OCI-LY7 (cell line): ENCODE measurements at regions not wholly inside any gene's neighbourhood (a gene's known extent, or its start where the extent isn't known, plus 50 kb on each side); places are given as distances from the start of the nearest gene placed in this dataset.

Experiments used
- BruUV-seq: library from RNA; stranded (reverse); fragments of 400-500 nt; replicated peaks from 2 replicates; lab custom pipeline; 2021; lab: Mats Ljungman, UMichigan
- CTCF ChIA-PET: fragments of 300-600 bp; sonication (Branson Sonifier 250); formaldehyde crosslinking; loops from one replicate; lab custom pipeline; 2022; ENCODE audit warnings: antibody characterized with exemption; ENCODE audit not compliant: unreplicated experiment; lab: Charles Lee
- POLR2A ChIA-PET: fragments of 300-600 bp; sonication (Branson Sonifier 250); formaldehyde crosslinking; loops from one replicate; lab custom pipeline; 2022; ENCODE audit warnings: antibody characterized with exemption; lab: Charles Lee
- DNase-seq: peaks from one replicate; pipeline ENCODE4 v3.0.0-alpha.2; 2015; ENCODE audit warnings: low spot score
- H2AFZ ChIP-seq: fragments of 200-600 bp; sonication (generic), shearing (Covaris generic); 2 replicates; pipeline ENCODE4 v1.6.1; 2014; ENCODE audit warnings: mild to moderate bottlenecking, antibody characterized with exemption, low read length, moderate library complexity
- H3K27ac ChIP-seq: fragments of 200-600 bp; sonication (generic); 2 replicates; pipeline ENCODE4 v1.5.1; 2014; ENCODE audit warnings: mixed run types, low read depth, mild to moderate bottlenecking, moderate library complexity, low read length, inconsistent platforms; ENCODE audit not compliant: poor library complexity, severe bottlenecking
- H3K36me3 ChIP-seq: fragments of 200-600 bp; sonication (generic); 2 replicates; pipeline ENCODE4 v1.6.1; 2014; ENCODE audit warnings: mild to moderate bottlenecking, antibody characterized with exemption, low read length, moderate library complexity, mixed read lengths; ENCODE audit not compliant: insufficient read depth
- H3K4me1 ChIP-seq: fragments of 200-600 bp; sonication (generic); 2 replicates; pipeline ENCODE4 v1.5.1; 2014; ENCODE audit warnings: mild to moderate bottlenecking, low read length; ENCODE audit not compliant: insufficient read depth, poor library complexity, severe bottlenecking
- H3K4me2 ChIP-seq: fragments of 200-600 bp; sonication (generic); 2 replicates; pipeline ENCODE4 v1.6.1; 2014; ENCODE audit warnings: mild to moderate bottlenecking, low read length
- H3K4me3 ChIP-seq: fragments of 200-600 bp; sonication (generic); 2 replicates; pipeline ENCODE4 v1.5.1; 2014; ENCODE audit warnings: mild to moderate bottlenecking, low read depth, low read length; ENCODE audit not compliant: poor library complexity, severe bottlenecking
- H3K79me2 ChIP-seq: fragments of 200-600 bp; sonication (generic); 2 replicates; pipeline ENCODE4 v1.6.1; 2016; ENCODE audit warnings: low read depth, mild to moderate bottlenecking, low read length, moderate library complexity, mixed read lengths; ENCODE audit not compliant: insufficient read depth
- H3K9me2 ChIP-seq: fragments of 200-600 bp; sonication (generic); 2 replicates; pipeline ENCODE4 v1.6.1; 2016; ENCODE audit warnings: mild to moderate bottlenecking, low read length, mixed read lengths; ENCODE audit not compliant: insufficient read depth
- H3K9me3 ChIP-seq: fragments of 200-600 bp; sonication (generic); 2 replicates; pipeline ENCODE4 v1.6.1; 2014; ENCODE audit warnings: mild to moderate bottlenecking, mixed run types, low read length, mixed read lengths
- H4K20me1 ChIP-seq: fragments of 200-600 bp; sonication (generic); 2 replicates; pipeline ENCODE4 v1.6.1; 2014; ENCODE audit warnings: mild to moderate bottlenecking, antibody characterized with exemption, low read length, moderate library complexity, mixed read lengths; ENCODE audit not compliant: insufficient read depth
- CTCF ChIP-seq: fragments of 200-600 bp; sonication (generic); conservative IDR thresholded peaks from 2 replicates; pipeline ENCODE4 v1.5.1; 2014; ENCODE audit warnings: mild to moderate bottlenecking, antibody characterized with exemption, low read length, moderate library complexity, mixed read lengths
- EZH2phosphoT487 ChIP-seq: fragments of 200-600 bp; sonication (generic); IDR thresholded peaks from 2 replicates; pipeline ENCODE4 v1.6.1; 2018; ENCODE audit warnings: low read depth, borderline replicate concordance, mild to moderate bottlenecking, mixed run types, antibody characterized with exemption, low read length, moderate library complexity, mixed read lengths
- intact Hi-C: fragments of 100-400 bp; cut with micrococcal nuclease; formaldehyde crosslinking; loops from one replicate; pipeline ENCODE4 v1.10.0; 2022; ENCODE audit not compliant: unreplicated experiment

DNA sequence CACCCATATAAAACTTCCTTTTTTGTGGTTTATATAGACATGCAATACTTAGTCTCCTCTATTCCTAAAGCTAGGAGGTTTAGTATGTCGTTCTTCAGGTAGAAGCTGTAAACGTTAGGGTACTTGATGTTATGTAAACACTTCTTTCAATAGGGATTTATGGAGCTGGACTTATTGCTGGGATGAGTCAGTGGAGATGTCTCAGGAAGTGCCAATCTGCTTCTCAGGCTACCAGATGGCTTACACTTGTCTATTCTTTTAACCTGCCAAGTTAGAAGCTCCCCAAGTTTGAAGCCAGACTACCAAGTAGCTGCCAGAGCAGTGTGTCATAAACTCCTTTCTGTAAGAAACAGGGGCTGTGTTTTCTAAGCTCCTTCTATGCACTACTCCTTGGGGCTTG lies 756.5 kb upstream of the LRRTM1 start:
- intact Hi-C loops, result no loop called here
- BruUV-seq, result no TSS peak
- DNase-seq, result no peak
- Histone ChIP-seq H3K4me3 (no peak overlapping the region), H2AFZ (no peak overlapping the region), H3K27ac (no peak overlapping the region), H3K79me2 (no peaks in the 10 kb centered on the region), H4K20me1 (no peaks in the 10 kb centered on the region), H3K4me1 (no peaks in the 10 kb centered on the region), H3K36me3 (no peaks in the 10 kb centered on the region), H3K9me3 (0 out of 2 replicates have a peak, but pooled peaks cover 3% of the 10 kb centered on the region), H3K4me2 (no peak overlapping the region), H3K9me2 (no peaks in the 10 kb centered on the region)
- ChIA-PET POLR2A (interaction anchor here (0.6 kb wide), 1 partner anchor 111 kb away, joined by 3 read pairs; no protein-coding TSS in a partner anchor), CTCF (no interaction called here)
- TF ChIP-seq CTCF (no peak), EZH2phosphoT487 (no peak)

- H3K79me2 ChIP-seq, result no peaks in the 10 kb centered on the region
- no peak overlapping the region for H2AFZ ChIP-seq
- DNase-seq, result no peak
- intact Hi-C loops, result no loop called here
- BruUV-seq, result no TSS peak
- ChIA-PET POLR2A (interaction anchor here (0.7 kb wide), 1 partner anchor 86 kb away, joined by 3 read pairs; no protein-coding TSS in a partner anchor), CTCF (no interaction called here)
- H3K27ac ChIP-seq, result no peak overlapping the region
- no peaks in the 10 kb centered on the region for H4K20me1 ChIP-seq
- H3K9me2 ChIP-seq, result no peaks in the 10 kb centered on the region
- H3K4me1 ChIP-seq, result no peaks in the 10 kb centered on the region
- no peak overlapping the region for H3K4me3 ChIP-seq
- H3K4me2 ChIP-seq, result no peak overlapping the region
- H3K36me3 ChIP-seq, result no peaks in the 10 kb centered on the region
- TF ChIP-seq EZH2phosphoT487 (no peak), CTCF (no peak)
- H3K9me3 ChIP-seq, result no peaks in the 10 kb centered on the region
Observed at GRCh38 chr2:81050580-81051095, 746.1 kb upstream of the LRRTM1 start.

- Histone ChIP-seq H3K36me3 (no peaks in the 10 kb centered on the region), H3K9me2 (no peaks in the 10 kb centered on the region), H3K4me1 (no peaks in the 10 kb centered on the region), H4K20me1 (no peaks in the 10 kb centered on the region), H3K27ac (no peak overlapping the region), H2AFZ (no peak overlapping the region), H3K4me2 (no peak overlapping the region), H3K9me3 (no peaks in the 10 kb centered on the region), H3K79me2 (no peaks in the 10 kb centered on the region), H3K4me3 (no peak overlapping the region)
- CTCF ChIA-PET, result no interaction called here
- POLR2A ChIA-PET, result no interaction called here
- intact Hi-C loops, result no loop called here
- no peak for TF ChIP-seq EZH2phosphoT487
- TF ChIP-seq CTCF, result no peak
- DNase-seq, result no peak
- no TSS peak for BruUV-seq
Observed at GRCh38 chr2:81043681-81044080, 739.1 kb upstream of the LRRTM1 start.
